GM19455 (cell line): ENCODE measurements at regions not wholly inside any gene's neighbourhood (a gene's known extent, or its start where the extent isn't known, plus 50 kb on each side); places are given as distances from the start of the nearest gene placed in this dataset.
"Not testable (repeated sequence)": the region's sequence is repeated elsewhere in the genome, so short reads cannot be mapped to it uniquely, and the experiment has no call there.

Experiments used
- ATAC-seq: cut with Tn5 transposase; IDR thresholded peaks from one replicate; pipeline ENCODE4 v1.9.1; 2021; ENCODE audit not compliant: unreplicated experiment

- no peak for ATAC-seq
These were observed 152.5 kb upstream of the CHST15 start for GRCh38 chr10:124245806-124246440.

- ATAC-seq: no peak
These were observed 151.8 kb upstream of the CHST15 start for GRCh38 chr10:124245191-124245590.

GRCh38 chr10:124244256-124244877 is 151.0 kb upstream of the CHST15 start:
- no peak for ATAC-seq

- ATAC-seq: no peak
These were observed 150.3 kb upstream of the CHST15 start for GRCh38 chr10:124243702-124244121.

GRCh38 chr10:124242791-124243190 is 149.4 kb upstream of the CHST15 start:
- ATAC-seq: no peak

- ATAC-seq: no peak
These were observed 149.0 kb upstream of the CHST15 start for GRCh38 chr10:124242365-124242764.

GRCh38 chr10:124241510-124241909 is 148.1 kb upstream of the CHST15 start:
- ATAC-seq: not testable (repeated sequence)

GRCh38 chr10:124240839-124241291 is 147.5 kb upstream of the CHST15 start:
- ATAC-seq: no peak

GRCh38 chr10:124239696-124240095 is 146.3 kb upstream of the CHST15 start:
- no peak for ATAC-seq

GRCh38 chr10:124239134-124239533 is 145.7 kb upstream of the CHST15 start:
- ATAC-seq: no peak

- ATAC-seq: no peak
These were observed 145.0 kb upstream of the CHST15 start for GRCh38 chr10:124238367-124238766.

GRCh38 chr10:124237282-124237961 is 144.0 kb upstream of the CHST15 start:
- ATAC-seq: no peak

- no peak for ATAC-seq
These were observed 143.4 kb upstream of the CHST15 start for GRCh38 chr10:124236816-124237215.

- no peak for ATAC-seq
These were observed 142.7 kb upstream of the CHST15 start for GRCh38 chr10:124236136-124236535.

- no peak for ATAC-seq
These were observed 141.8 kb upstream of the CHST15 start for GRCh38 chr10:124235232-124235631.

GRCh38 chr10:124233546-124234138 is 140.2 kb upstream of the CHST15 start:
- ATAC-seq: no peak

GRCh38 chr10:124232686-124233545 is 139.5 kb upstream of the CHST15 start:
- ATAC-seq: no peak

- no peak for ATAC-seq
These were observed 138.1 kb upstream of the CHST15 start for GRCh38 chr10:124231168-124232155.

GRCh38 chr10:124230635-124231167 is 137.3 kb upstream of the CHST15 start:
- ATAC-seq: no peak
